ENCODE measurements at regions not wholly inside any gene's neighbourhood (a gene's known extent, or its start where the extent isn't known, plus 50 kb on each side); places are given as distances from the start of the nearest gene placed in this dataset.
A peak's percentile ranks its signal among the peaks of the same experiment; 100 is the strongest.

DNA sequence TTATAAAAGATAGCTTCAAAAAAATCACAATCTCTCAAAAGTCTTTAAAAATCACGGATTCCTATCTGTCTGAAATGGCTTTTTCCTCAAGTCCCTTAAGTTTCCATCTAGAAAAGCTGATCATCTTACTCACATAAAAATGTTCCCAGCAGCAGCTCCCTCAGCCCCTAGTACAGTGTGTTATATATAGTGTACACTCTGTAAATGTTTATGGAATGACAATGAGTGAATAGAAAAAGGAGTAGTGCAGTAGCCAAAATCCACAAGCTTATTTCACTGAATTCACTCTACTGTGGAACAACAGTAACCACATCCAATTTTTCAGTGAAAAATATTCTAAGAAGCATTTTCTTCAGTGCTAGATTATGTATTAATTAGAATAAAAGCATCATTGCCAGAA lies 609.4 kb downstream of the DTWD2 start:
- TF ChIP-seq POLR2A (IDR thresholded peaks at IDR 0.05) (no peak), POLR2AphosphoS5 (IDR thresholded peaks at IDR 0.05) (peak; percentile 67)
- no peaks in the 10 kb centered on the region for H3K36me3 ChIP-seq
- WGBS, result 37% methylated on average over 1 of the region's 1 CpG
- no peak overlapping the region for H3K4me3 ChIP-seq
- H3K4me1 ChIP-seq (replicated peaks), result no peaks in the 10 kb centered on the region
- intact Hi-C loops (cut with DNase I), result no loop called here
- no peak overlapping the region for H3K27ac ChIP-seq
- H3K27me3 ChIP-seq (replicated peaks; ENCODE audit: insufficient read depth), result no peaks in the 10 kb centered on the region
- no peaks in the 10 kb centered on the region for H3K9me3 ChIP-seq
- DNase-seq (ENCODE audit: low spot score), result no peak

DNA sequence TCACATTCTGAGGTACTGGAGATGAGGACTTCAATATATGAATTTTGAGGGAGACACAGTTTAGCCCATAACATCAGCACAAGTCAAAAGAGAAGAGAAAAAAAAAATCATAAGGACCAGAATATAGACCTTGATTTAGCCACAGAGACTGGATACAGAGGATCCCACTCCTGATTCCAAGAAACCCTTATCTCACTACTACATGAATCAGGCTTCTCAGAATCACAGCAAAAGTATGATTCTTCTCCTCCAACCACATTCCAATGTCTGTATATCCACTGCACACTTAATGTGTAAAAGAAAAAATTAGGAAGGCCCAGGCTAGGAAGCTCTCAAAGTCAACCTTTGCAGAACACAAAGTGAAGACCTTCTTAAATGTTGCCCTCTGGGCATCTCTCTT lies 610.9 kb downstream of the DTWD2 start:
- no peak overlapping the region for H3K4me3 ChIP-seq
- TF ChIP-seq POLR2AphosphoS5 (IDR thresholded peaks at IDR 0.05), result no peak
- no peak for TF ChIP-seq POLR2A (IDR thresholded peaks at IDR 0.05)
- TF ChIP-seq, protein P1, sequence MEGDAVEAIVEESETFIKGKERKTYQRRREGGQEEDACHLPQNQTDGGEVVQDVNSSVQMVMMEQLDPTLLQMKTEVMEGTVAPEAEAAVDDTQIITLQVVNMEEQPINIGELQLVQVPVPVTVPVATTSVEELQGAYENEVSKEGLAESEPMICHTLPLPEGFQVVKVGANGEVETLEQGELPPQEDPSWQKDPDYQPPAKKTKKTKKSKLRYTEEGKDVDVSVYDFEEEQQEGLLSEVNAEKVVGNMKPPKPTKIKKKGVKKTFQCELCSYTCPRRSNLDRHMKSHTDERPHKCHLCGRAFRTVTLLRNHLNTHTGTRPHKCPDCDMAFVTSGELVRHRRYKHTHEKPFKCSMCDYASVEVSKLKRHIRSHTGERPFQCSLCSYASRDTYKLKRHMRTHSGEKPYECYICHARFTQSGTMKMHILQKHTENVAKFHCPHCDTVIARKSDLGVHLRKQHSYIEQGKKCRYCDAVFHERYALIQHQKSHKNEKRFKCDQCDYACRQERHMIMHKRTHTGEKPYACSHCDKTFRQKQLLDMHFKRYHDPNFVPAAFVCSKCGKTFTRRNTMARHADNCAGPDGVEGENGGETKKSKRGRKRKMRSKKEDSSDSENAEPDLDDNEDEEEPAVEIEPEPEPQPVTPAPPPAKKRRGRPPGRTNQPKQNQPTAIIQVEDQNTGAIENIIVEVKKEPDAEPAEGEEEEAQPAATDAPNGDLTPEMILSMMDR (IDR thresholded peaks at IDR 0.05), result no peak
- no peak for DNase-seq (ENCODE audit: low spot score)
- intact Hi-C loops (cut with DNase I), result no loop called here
- no peaks in the 10 kb centered on the region for H3K9me3 ChIP-seq
- H3K36me3 ChIP-seq, result no peaks in the 10 kb centered on the region
- no peaks in the 10 kb centered on the region for H3K27me3 ChIP-seq (replicated peaks; ENCODE audit: insufficient read depth)
- no peak overlapping the region for H3K27ac ChIP-seq
- H3K4me1 ChIP-seq (replicated peaks), result no peaks in the 10 kb centered on the region

DNA sequence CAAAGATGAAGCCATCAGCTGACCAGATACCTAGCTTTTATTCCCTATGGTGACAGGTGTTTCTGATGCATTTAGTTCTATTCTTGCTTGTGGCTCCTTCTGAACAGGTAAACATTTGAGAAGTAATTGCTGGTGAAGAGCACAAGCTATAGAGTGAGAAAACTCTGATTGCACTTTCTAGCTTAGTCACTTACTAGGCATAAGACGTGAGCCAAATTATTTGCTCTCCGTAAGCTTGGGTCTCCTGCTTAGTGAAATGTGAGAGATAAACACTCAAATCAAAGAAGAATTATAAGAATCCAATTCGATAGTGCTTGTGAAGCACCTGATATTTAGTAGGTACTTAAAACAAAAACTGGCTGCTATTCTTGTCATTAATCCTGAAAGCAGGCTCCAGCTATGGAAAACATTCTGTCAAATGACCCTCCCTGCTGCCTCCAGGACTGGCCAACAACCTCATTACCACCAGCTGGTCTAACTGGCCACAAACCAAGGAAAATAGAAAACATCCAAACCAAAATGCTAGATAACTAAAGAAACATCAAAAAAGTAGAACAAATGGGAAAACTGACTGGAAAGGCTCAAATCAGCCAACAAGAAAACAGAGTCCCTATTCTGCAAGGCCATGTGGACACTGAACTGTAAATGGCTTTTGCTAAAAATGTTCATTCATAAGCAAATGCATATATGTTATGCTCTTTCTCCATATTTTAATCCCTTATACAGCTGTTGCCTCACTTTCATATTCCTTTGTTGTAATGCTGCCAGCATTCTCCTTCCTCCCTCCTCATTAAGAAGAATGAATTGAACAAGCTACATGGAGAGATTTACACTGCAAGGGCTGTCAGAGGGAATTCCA lies 616.1 kb downstream of the DTWD2 start:
- TF ChIP-seq, protein P1 (IDR thresholded peaks at IDR 0.05), result no peak
- TF ChIP-seq POLR2A (IDR thresholded peaks at IDR 0.05), result no peak
- TF ChIP-seq POLR2AphosphoS5 (IDR thresholded peaks at IDR 0.05), result no peak
- Histone ChIP-seq H3K36me3 (no peaks in the 10 kb centered on the region), H3K4me1 (replicated peaks) (no peaks in the 10 kb centered on the region), H3K27ac (no peak overlapping the region), H3K27me3 (replicated peaks; ENCODE audit: insufficient read depth) (no peaks in the 10 kb centered on the region), H3K4me3 (no peak overlapping the region), H3K9me3 (no peaks in the 10 kb centered on the region)
- intact Hi-C loops (cut with DNase I), result no loop called here
- no peak for DNase-seq (ENCODE audit: low spot score)
- 63% methylated on average over 3 of the region's 3 CpGs for WGBS

DNA sequence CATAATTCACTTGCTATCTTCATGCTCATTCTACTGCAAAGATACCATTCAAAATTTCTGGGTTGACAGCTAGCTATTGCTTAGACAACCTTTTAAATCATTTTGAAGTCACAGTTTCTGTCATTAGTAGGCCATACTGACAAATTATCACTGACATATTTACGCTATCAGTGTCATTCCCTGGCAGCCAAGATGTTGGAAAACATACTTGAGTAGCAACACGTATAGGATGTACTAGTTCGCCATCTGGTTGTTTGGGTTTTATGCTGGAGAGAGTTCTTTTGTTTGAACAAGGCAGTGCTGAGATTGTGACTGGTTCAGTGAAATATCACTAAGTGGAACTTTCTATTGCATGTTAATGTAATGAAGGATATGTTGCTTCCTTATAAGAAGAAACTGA lies 621.9 kb downstream of the DTWD2 start:
- H3K4me1 ChIP-seq (replicated peaks), result no peaks in the 10 kb centered on the region
- DNase-seq (ENCODE audit: low spot score), result no peak
- no peaks in the 10 kb centered on the region for H3K9me3 ChIP-seq
- no peak for TF ChIP-seq POLR2AphosphoS5 (IDR thresholded peaks at IDR 0.05)
- TF ChIP-seq POLR2A (IDR thresholded peaks at IDR 0.05), result no peak
- TF ChIP-seq, protein P1 (IDR thresholded peaks at IDR 0.05), result no peak
- 87% methylated on average over 3 of the region's 3 CpGs for WGBS
- no peak overlapping the region for H3K4me3 ChIP-seq
- H3K27ac ChIP-seq, result no peak overlapping the region
- intact Hi-C loops (cut with DNase I), result no loop called here
- no peaks in the 10 kb centered on the region for H3K36me3 ChIP-seq
- H3K27me3 ChIP-seq (replicated peaks; ENCODE audit: insufficient read depth), result no peaks in the 10 kb centered on the region

DNA sequence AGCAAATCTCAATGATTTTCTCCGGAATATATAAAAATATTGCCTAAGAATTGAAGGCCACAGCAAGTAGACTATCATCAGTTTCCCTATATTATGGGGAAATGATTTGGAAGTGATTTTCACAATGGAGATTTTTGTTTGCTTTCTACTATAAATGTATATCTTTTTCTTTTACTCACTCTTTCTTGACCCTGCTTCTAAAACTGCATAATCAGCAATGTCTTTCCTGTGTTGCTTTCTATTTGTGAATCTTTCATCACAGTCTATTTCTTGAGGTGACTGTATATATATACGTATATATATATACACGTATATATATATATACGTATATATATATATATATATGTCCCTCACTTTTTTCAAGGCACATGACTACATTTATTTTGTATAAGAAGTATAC lies 622.6 kb downstream of the DTWD2 start:
- no peak overlapping the region for H3K4me3 ChIP-seq
- intact Hi-C loops (cut with DNase I), result no loop called here
- no peak for DNase-seq (ENCODE audit: low spot score)
- H3K36me3 ChIP-seq, result no peaks in the 10 kb centered on the region
- H3K27ac ChIP-seq, result no peak overlapping the region
- no peaks in the 10 kb centered on the region for H3K9me3 ChIP-seq
- H3K27me3 ChIP-seq (replicated peaks; ENCODE audit: insufficient read depth), result no peaks in the 10 kb centered on the region
- H3K4me1 ChIP-seq (replicated peaks), result no peaks in the 10 kb centered on the region
- 73% methylated on average over 4 of the region's 4 CpGs for WGBS
- no peak for TF ChIP-seq POLR2AphosphoS5 (IDR thresholded peaks at IDR 0.05)
- no peak for TF ChIP-seq POLR2A (IDR thresholded peaks at IDR 0.05)
- TF ChIP-seq, protein P1 (IDR thresholded peaks at IDR 0.05), result no peak
